Heart left ventricle (tissue), 13 donors: ENCODE measurements at regions not wholly inside any gene's neighbourhood (a gene's known extent, or its start where the extent isn't known, plus 50 kb on each side); places are given as distances from the start of the nearest gene placed in this dataset.

Experiments
- CTCF ChIP-seq, 12 donors: fragments of 200-600 bp; sonication (generic) in 4 of 12; IDR thresholded peaks; one replicate each; pipeline versions ENCODE4 v1.5.0 to v1.8.0; 2018 to 2022; ENCODE audit warnings: antibody characterized with exemption in 12 of 12, mild to moderate bottlenecking in 5 of 12
- POLR2A ChIP-seq, 2 donors: fragments of 450-650 bp; IDR thresholded peaks; one replicate each; pipeline ENCODE4 v1.6.1; 2017; ENCODE audit warnings: antibody characterized with exemption in 2 of 2, mild to moderate bottlenecking in 2 of 2, moderate library complexity in 2 of 2
- donor health status: ischemic (EF 13 %, LVEDD 7.1; RV severe dilation, severe dysfunction).
- donor health status: DM: no; HTN: yes; CAD: no.
- donor health status: DM: no; HTN: no; CAD: no.
- donor health status: ischemic (EF 25% LVEDD 6.9; RV normal size, moderate dysfunction).
- donor health status: ischemic (EF 25% LVEDD 5.7; RV mildly dilated, moderate dysfunction).
- donor health status: ischemic (EF 35%, LVEDD 5.7; RV mildly dilated, moderate dysfunction).
- donor health status: nonischemic (EF 11% LVEDD 7.7; RV severe dilation, severe dysfunction).
- donor health status: DM: yes; HTN: yes; CAD: no.
- donor health status: PGD.
- donor health status: ischemic (EF 29% LVEDD 5.4; RV normal size, mild dysfunction).
- donor health status: nonischemic (EF 23%, LVEDD 6.1; RV moderate dilation, normal function).

- TF ChIP-seq CTCF (IDR thresholded peaks at IDR 0.05): no peak
- TF ChIP-seq POLR2A (IDR thresholded peaks at IDR 0.05): no peak
Measured at GRCh38 chr16:31698901-31699300, 171.2 kb downstream of the AHSP start.
